Epithelial cell of esophagus (primary cell): ENCODE measurements at regions not wholly inside any gene's neighbourhood (a gene's known extent, or its start where the extent isn't known, plus 50 kb on each side); places are given as distances from the start of the nearest gene placed in this dataset.

Experiments used
- DNase-seq: peaks from one replicate; pipeline ENCODE4 v3.0.0; 2010; ENCODE audit warnings: low read depth
- H3K4me3 ChIP-seq: 2 replicates; pipeline ENCODE4 v1.5.1; 2011; ENCODE audit warnings: mild to moderate bottlenecking, low read length, control low read depth
- TF ChIP-seq, protein P1 (sequence below): IDR thresholded peaks from 2 replicates; pipeline ENCODE4 v1.5.1; 2011; ENCODE audit warnings: low read depth, mild to moderate bottlenecking, low read length, control low read depth, inconsistent platforms; ENCODE audit not compliant: insufficient read depth; ENCODE audit errors: missing control alignments

DNA sequence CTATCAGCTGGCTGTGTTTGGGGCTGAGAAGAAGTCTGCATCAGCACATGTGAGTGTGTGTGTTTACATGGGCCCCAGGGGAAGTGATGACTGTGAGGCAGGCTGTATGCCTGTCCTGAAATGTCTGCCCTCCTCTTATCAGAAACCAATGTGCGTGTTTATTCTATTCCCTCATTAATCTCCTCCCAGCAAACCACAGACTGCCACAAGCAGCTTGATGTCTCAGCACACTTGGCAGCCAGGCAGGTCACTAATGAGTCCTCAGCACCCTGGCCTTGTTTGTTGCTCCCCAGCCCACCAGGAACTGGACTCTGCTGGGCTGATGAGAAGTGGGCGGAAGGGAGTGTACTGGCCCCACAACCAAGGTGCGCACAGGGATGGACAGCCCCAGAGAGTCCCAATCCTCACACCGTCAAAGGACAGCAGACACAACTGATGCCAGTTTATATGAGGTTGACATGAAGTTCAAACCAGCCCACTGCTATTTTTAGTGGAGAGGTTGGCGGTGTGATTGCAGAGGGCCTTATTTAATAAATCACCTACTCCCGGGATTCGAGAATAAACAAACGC, 225.8 kb downstream of the ETS1 start:
- H3K4me3 ChIP-seq, result no peak overlapping the region
- DNase-seq, result no peak
- TF ChIP-seq, protein P1, sequence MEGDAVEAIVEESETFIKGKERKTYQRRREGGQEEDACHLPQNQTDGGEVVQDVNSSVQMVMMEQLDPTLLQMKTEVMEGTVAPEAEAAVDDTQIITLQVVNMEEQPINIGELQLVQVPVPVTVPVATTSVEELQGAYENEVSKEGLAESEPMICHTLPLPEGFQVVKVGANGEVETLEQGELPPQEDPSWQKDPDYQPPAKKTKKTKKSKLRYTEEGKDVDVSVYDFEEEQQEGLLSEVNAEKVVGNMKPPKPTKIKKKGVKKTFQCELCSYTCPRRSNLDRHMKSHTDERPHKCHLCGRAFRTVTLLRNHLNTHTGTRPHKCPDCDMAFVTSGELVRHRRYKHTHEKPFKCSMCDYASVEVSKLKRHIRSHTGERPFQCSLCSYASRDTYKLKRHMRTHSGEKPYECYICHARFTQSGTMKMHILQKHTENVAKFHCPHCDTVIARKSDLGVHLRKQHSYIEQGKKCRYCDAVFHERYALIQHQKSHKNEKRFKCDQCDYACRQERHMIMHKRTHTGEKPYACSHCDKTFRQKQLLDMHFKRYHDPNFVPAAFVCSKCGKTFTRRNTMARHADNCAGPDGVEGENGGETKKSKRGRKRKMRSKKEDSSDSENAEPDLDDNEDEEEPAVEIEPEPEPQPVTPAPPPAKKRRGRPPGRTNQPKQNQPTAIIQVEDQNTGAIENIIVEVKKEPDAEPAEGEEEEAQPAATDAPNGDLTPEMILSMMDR, result no peak

GRCh38 chr11:128359515-128359914, 227.8 kb downstream of the ETS1 start:
- no peak for DNase-seq
- no peak overlapping the region for H3K4me3 ChIP-seq
- TF ChIP-seq, protein P1, result no peak

DNA sequence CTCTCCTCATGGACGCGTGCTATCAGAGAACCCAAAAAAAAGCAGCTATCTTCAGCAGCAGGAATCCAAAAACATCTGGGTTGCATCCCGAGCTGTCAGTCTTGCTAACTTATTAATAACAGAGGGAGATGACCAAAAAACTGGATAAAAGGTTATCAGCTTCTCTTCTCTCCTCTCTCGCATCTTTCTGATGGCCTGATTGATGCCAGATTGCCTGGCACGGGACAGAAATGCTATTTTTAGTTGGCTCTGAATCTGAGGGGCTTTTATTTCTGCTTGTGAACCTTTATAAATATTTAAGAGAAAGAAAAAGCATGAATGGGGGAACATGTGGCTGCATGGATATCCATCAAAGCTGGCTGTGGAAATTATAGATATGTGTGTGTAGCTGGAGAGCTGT, 230.3 kb downstream of the ETS1 start:
- TF ChIP-seq, protein P1, result no peak
- H3K4me3 ChIP-seq, result no peak overlapping the region
- DNase-seq, result no peak

- TF ChIP-seq, protein P1, result no peak
- no peak overlapping the region for H3K4me3 ChIP-seq
- no peak for DNase-seq
Observed at GRCh38 chr11:128355558-128355957, 231.8 kb downstream of the ETS1 start.

DNA sequence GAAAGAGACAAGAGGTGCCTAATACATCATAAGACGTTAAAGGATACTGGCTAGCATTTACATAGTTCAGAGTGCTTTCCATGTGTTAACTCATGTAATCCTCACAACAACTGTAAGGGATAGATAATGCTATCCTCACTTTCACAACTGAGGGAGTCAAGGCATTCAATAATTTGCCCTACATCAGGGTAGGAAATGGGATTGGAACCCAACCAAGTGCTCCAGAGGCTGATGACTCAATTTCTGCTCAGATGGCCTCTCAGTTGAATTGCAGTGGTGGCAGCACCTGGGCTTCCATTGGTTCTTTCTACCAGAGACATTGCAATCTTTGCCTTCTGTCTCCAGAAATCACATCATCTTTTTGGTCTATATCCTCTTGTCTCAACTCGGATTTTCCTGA, 232.9 kb downstream of the ETS1 start:
- no peak for DNase-seq
- H3K4me3 ChIP-seq, result no peak overlapping the region
- TF ChIP-seq, protein P1, result no peak

GRCh38 chr11:128351168-128351567, 236.2 kb downstream of the ETS1 start:
- H3K4me3 ChIP-seq, result no peak overlapping the region
- no peak for DNase-seq
- TF ChIP-seq, protein P1, result no peak

- TF ChIP-seq, protein P1, result no peak
- no peak overlapping the region for H3K4me3 ChIP-seq
- DNase-seq, result no peak
Observed at GRCh38 chr11:128349650-128350299, 237.6 kb downstream of the ETS1 start.
